Neural cell (in vitro differentiated cells): ENCODE measurements at regions not wholly inside any gene's neighbourhood (a gene's known extent, or its start where the extent isn't known, plus 50 kb on each side); places are given as distances from the start of the nearest gene placed in this dataset.

Source experiments
- H2AFZ ChIP-seq: fragments of 200-600, 300-800 bp; sonication (generic), shearing (Covaris generic); 2 replicates; pipeline ENCODE4 v1.6.0; 2014; ENCODE audit warnings: low read depth, mild to moderate bottlenecking, antibody characterized with exemption, low read length, moderate library complexity
- H3F3A ChIP-seq: fragments of 200-600 bp; shearing (Covaris generic); 2 replicates; pipeline ENCODE4 v1.6.1; 2016; ENCODE audit warnings: mild to moderate bottlenecking, moderate library complexity, mixed read lengths, antibody characterized with exemption, low read length; ENCODE audit not compliant: insufficient read depth, poor library complexity, severe bottlenecking
- H3K27ac ChIP-seq: fragments of 200-600, 300-800 bp; sonication (generic), shearing (Covaris generic); 2 replicates; pipeline ENCODE4 v1.5.1; 2014; ENCODE audit warnings: mild to moderate bottlenecking, low read length, moderate library complexity
- H3K27me3 ChIP-seq: fragments of 300-800, 200-600 bp; sonication (generic), shearing (Covaris generic); 2 replicates; pipeline ENCODE4 v1.6.0; 2014; ENCODE audit warnings: mild to moderate bottlenecking, low read depth, low read length, moderate library complexity; ENCODE audit not compliant: insufficient read depth
- H3K36me3 ChIP-seq: fragments of 300-800, 200-600 bp; sonication (generic), shearing (Covaris generic); 2 replicates; pipeline ENCODE4 v1.5.1; 2014; ENCODE audit warnings: mild to moderate bottlenecking, antibody characterized with exemption, low read length, moderate library complexity; ENCODE audit not compliant: insufficient read depth
- H3K4me2 ChIP-seq: fragments of 300-800, 200-600 bp; sonication (generic), shearing (Covaris generic); 2 replicates; pipeline ENCODE4 v1.6.0; 2014; ENCODE audit warnings: mild to moderate bottlenecking, low read length
- H3K4me3 ChIP-seq: fragments of 300-800, 200-600 bp; sonication (generic), shearing (Covaris generic); 2 replicates; pipeline ENCODE4 v1.5.1; 2014; ENCODE audit warnings: mild to moderate bottlenecking, low read length, moderate library complexity
- H3K79me2 ChIP-seq: fragments of 200-600 bp; shearing (Covaris generic); replicated peaks from 2 replicates; pipeline ENCODE4 v1.6.0; 2014; ENCODE audit warnings: mild to moderate bottlenecking, low read length, moderate library complexity; ENCODE audit not compliant: insufficient read depth
- H3K9ac ChIP-seq: fragments of 300-800, 200-600 bp; sonication (generic), shearing (Covaris generic); 2 replicates; pipeline ENCODE4 v1.6.1; 2016; ENCODE audit warnings: mild to moderate bottlenecking, low read length, mixed read lengths
- H3K9me2 ChIP-seq: fragments of 200-600 bp; shearing (Covaris generic); 2 replicates; pipeline ENCODE4 v1.6.1; 2016; ENCODE audit warnings: mild to moderate bottlenecking, low read length, mixed read lengths; ENCODE audit not compliant: insufficient read depth
- H3K9me3 ChIP-seq: fragments of 200-600, 300-800 bp; sonication (generic), shearing (Covaris generic); 2 replicates; pipeline ENCODE4 v1.6.1; 2016; ENCODE audit warnings: mild to moderate bottlenecking, mixed run types, low read length, moderate library complexity, mixed read lengths
- H4K20me1 ChIP-seq: fragments of 200-600 bp; shearing (Covaris generic); 2 replicates; pipeline ENCODE4 v1.6.1; 2016; ENCODE audit warnings: mild to moderate bottlenecking, mixed run types; ENCODE audit not compliant: insufficient read depth
- EP300 ChIP-seq: fragments of 450-650 bp; conservative IDR thresholded peaks from 2 replicates; pipeline ENCODE4 v1.6.1; 2014; ENCODE audit warnings: antibody characterized with exemption, mild to moderate bottlenecking, moderate library complexity; ENCODE audit not compliant: poor library complexity, severe bottlenecking
- EZH2 ChIP-seq: fragments of 200-600, 300-800 bp; shearing (Covaris generic), sonication (generic); IDR thresholded peaks from 2 replicates; pipeline ENCODE4 v1.6.1; 2014; ENCODE audit warnings: antibody characterized with exemption, low read length, borderline replicate concordance, mild to moderate bottlenecking; ENCODE audit not compliant: insufficient read depth, poor library complexity, severe bottlenecking
- MXI1 ChIP-seq: fragments of 450-650 bp; conservative IDR thresholded peaks from 2 replicates; pipeline ENCODE4 v1.6.1; 2014; ENCODE audit warnings: antibody characterized with exemption, mild to moderate bottlenecking; ENCODE audit not compliant: poor library complexity, severe bottlenecking
- POLR2AphosphoS5 ChIP-seq: IDR thresholded peaks from 2 replicates; pipeline ENCODE4 v1.6.1; 2012
- RAD21 ChIP-seq: fragments of 450-650 bp; conservative IDR thresholded peaks from 2 replicates; pipeline ENCODE4 v1.6.1; 2014; ENCODE audit warnings: antibody characterized with exemption, mild to moderate bottlenecking, moderate library complexity
- SMC3 ChIP-seq: fragments of 450-650 bp; conservative IDR thresholded peaks from 2 replicates; pipeline ENCODE4 v1.6.1; 2014; ENCODE audit warnings: antibody characterized with exemption, mild to moderate bottlenecking, moderate library complexity; ENCODE audit not compliant: poor library complexity
- TAF1 ChIP-seq: IDR thresholded peaks from 2 replicates; pipeline ENCODE4 v1.6.1; 2012; ENCODE audit warnings: low read depth
- TF ChIP-seq, protein P1 (sequence below): IDR thresholded peaks from 2 replicates; pipeline ENCODE4 v1.6.1; 2012; ENCODE audit warnings: borderline replicate concordance
- TF ChIP-seq, protein P2 (sequence below): fragments of 450-650 bp; IDR thresholded peaks from 2 replicates; pipeline ENCODE4 v1.5.1; 2014; ENCODE audit warnings: antibody characterized with exemption, mild to moderate bottlenecking, moderate library complexity; ENCODE audit not compliant: poor library complexity, severe bottlenecking

DNA sequence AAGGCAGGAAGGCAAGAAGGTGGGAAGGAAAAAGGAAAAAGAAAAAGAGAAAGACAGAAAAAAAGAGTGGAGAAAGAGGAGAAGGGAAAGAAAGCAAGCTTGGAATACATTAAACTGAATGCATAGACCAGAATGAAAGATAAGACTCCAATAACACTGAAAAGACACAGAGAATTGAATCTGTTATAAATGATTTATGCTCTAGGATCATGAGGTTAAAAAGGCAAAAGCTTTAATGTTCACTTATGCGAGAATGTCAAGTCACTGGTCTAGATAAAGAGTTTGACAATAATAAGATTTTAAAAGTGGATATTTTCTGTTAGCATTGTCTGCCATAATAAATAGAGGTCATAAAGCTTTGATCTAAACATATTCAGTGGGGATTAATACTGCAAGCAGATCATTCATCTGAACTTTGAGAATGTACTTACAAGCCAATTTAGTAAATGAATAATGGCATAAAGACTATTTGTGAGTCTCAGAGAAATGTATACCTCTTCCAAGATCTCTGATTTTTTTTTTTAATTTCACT, 1069.2 kb upstream of the SLC39A10 start:
- Histone ChIP-seq H3K27me3 (no peaks in the 10 kb centered on the region), H3K9ac (no peak overlapping the region), H3K36me3 (no peaks in the 10 kb centered on the region), H3K79me2 (no peaks in the 10 kb centered on the region), H3K4me3 (no peak overlapping the region), H3K4me2 (no peak overlapping the region), H3K9me2 (no peaks in the 10 kb centered on the region), H2AFZ (no peak overlapping the region), H3K9me3 (no peaks in the 10 kb centered on the region), H3K27ac (no peak overlapping the region), H3F3A (no peaks in the 10 kb centered on the region), H4K20me1 (no peaks in the 10 kb centered on the region)
- no peak for TF ChIP-seq RAD21
- no peak for TF ChIP-seq MXI1
- TF ChIP-seq, protein P1, sequence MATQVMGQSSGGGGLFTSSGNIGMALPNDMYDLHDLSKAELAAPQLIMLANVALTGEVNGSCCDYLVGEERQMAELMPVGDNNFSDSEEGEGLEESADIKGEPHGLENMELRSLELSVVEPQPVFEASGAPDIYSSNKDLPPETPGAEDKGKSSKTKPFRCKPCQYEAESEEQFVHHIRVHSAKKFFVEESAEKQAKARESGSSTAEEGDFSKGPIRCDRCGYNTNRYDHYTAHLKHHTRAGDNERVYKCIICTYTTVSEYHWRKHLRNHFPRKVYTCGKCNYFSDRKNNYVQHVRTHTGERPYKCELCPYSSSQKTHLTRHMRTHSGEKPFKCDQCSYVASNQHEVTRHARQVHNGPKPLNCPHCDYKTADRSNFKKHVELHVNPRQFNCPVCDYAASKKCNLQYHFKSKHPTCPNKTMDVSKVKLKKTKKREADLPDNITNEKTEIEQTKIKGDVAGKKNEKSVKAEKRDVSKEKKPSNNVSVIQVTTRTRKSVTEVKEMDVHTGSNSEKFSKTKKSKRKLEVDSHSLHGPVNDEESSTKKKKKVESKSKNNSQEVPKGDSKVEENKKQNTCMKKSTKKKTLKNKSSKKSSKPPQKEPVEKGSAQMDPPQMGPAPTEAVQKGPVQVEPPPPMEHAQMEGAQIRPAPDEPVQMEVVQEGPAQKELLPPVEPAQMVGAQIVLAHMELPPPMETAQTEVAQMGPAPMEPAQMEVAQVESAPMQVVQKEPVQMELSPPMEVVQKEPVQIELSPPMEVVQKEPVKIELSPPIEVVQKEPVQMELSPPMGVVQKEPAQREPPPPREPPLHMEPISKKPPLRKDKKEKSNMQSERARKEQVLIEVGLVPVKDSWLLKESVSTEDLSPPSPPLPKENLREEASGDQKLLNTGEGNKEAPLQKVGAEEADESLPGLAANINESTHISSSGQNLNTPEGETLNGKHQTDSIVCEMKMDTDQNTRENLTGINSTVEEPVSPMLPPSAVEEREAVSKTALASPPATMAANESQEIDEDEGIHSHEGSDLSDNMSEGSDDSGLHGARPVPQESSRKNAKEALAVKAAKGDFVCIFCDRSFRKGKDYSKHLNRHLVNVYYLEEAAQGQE: no peak
- TF ChIP-seq EZH2: no peak
- no peak for TF ChIP-seq POLR2AphosphoS5
- TF ChIP-seq TAF1: no peak
- no peak for TF ChIP-seq EP300
- no peak for TF ChIP-seq SMC3
- TF ChIP-seq, protein P2, sequence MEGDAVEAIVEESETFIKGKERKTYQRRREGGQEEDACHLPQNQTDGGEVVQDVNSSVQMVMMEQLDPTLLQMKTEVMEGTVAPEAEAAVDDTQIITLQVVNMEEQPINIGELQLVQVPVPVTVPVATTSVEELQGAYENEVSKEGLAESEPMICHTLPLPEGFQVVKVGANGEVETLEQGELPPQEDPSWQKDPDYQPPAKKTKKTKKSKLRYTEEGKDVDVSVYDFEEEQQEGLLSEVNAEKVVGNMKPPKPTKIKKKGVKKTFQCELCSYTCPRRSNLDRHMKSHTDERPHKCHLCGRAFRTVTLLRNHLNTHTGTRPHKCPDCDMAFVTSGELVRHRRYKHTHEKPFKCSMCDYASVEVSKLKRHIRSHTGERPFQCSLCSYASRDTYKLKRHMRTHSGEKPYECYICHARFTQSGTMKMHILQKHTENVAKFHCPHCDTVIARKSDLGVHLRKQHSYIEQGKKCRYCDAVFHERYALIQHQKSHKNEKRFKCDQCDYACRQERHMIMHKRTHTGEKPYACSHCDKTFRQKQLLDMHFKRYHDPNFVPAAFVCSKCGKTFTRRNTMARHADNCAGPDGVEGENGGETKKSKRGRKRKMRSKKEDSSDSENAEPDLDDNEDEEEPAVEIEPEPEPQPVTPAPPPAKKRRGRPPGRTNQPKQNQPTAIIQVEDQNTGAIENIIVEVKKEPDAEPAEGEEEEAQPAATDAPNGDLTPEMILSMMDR: no peak

DNA sequence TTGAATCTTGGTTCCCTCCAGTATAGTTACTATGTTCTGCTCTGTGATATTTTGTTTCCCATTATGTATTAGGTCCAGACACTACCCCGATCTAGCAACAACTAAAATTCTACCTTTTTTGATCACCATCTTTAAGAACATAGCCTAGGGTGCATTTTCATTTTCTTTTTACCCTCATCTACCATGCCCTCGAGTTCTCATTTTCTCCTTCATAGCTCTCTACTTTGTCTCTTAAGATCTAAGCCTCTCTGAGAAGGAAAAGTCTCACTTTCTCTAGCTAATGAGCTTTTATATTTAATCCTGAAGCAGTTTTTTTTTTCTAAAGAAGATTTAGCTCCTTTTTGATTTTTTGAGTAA, 1089.4 kb upstream of the SLC39A10 start:
- no peaks in the 10 kb centered on the region for H3K79me2 ChIP-seq
- H4K20me1 ChIP-seq: no peaks in the 10 kb centered on the region
- no peak overlapping the region for H2AFZ ChIP-seq
- H3K27me3 ChIP-seq: no peaks in the 10 kb centered on the region
- no peaks in the 10 kb centered on the region for H3F3A ChIP-seq
- H3K36me3 ChIP-seq: no peaks in the 10 kb centered on the region
- no peaks in the 10 kb centered on the region for H3K9me2 ChIP-seq
- H3K4me2 ChIP-seq: no peak overlapping the region
- no peak overlapping the region for H3K27ac ChIP-seq
- no peak overlapping the region for H3K9ac ChIP-seq
- H3K4me3 ChIP-seq: no peak overlapping the region
- TF ChIP-seq, protein P2: no peak
- TF ChIP-seq MXI1: no peak
- TF ChIP-seq TAF1: no peak
- TF ChIP-seq, protein P1: no peak
- no peak for TF ChIP-seq EZH2
- no peak for TF ChIP-seq RAD21
- no peak for TF ChIP-seq EP300
- no peak for TF ChIP-seq SMC3
- no peak for TF ChIP-seq POLR2AphosphoS5
- H3K9me3 ChIP-seq: no peaks in the 10 kb centered on the region
